Neural cell (in vitro differentiated cells): ENCODE measurements at regions not wholly inside any gene's neighbourhood (a gene's known extent, or its start where the extent isn't known, plus 50 kb on each side); places are given as distances from the start of the nearest gene placed in this dataset.

Source experiments
- CTCF ChIP-seq: fragments of 450-650 bp; IDR thresholded peaks from 2 replicates; pipeline ENCODE4 v1.5.1; 2014; ENCODE audit warnings: antibody characterized with exemption, mild to moderate bottlenecking, moderate library complexity; ENCODE audit not compliant: poor library complexity, severe bottlenecking
- EZH2 ChIP-seq: fragments of 200-600, 300-800 bp; shearing (Covaris generic), sonication (generic); IDR thresholded peaks from 2 replicates; pipeline ENCODE4 v1.6.1; 2014; ENCODE audit warnings: antibody characterized with exemption, low read length, borderline replicate concordance, mild to moderate bottlenecking; ENCODE audit not compliant: insufficient read depth, poor library complexity, severe bottlenecking
- MXI1 ChIP-seq: fragments of 450-650 bp; conservative IDR thresholded peaks from 2 replicates; pipeline ENCODE4 v1.6.1; 2014; ENCODE audit warnings: antibody characterized with exemption, mild to moderate bottlenecking; ENCODE audit not compliant: poor library complexity, severe bottlenecking

DNA sequence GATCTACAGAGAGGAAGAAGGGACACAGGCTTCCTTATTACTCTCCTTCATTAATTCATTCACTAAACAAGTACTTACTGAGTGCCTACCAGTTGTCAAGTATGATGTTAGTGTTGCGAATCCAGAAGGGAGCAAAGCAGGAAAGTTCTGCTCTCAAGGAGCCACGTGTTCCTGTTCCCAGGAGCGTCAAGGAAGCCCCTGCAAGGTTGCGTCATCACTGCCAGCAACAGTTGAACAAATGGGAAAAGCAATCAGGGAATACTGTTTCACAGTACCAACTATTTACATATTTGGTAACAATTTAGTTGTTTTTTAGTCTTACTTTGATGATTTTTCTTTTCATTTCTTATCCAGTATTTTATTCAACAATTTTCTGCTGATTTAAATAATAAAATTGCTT lies 310.0 kb downstream of the FOXA2 start:
- no peak for TF ChIP-seq CTCF
- no peak for TF ChIP-seq MXI1
- no peak for TF ChIP-seq EZH2
